ENCODE measurements at regions not wholly inside any gene's neighbourhood (a gene's known extent, or its start where the extent isn't known, plus 50 kb on each side); places are given as distances from the start of the nearest gene placed in this dataset.

- H3K9me3 ChIP-seq (ENCODE audit: low read depth, low read length) = no peaks in the 10 kb centered on the region
- H3K4me2 ChIP-seq (ENCODE audit: insufficient read depth, low read length) = no peak overlapping the region
- H3K27me3 ChIP-seq (ENCODE audit: insufficient read depth, low read length) = no peaks in the 10 kb centered on the region
- H3K36me3 ChIP-seq (ENCODE audit: insufficient read depth, low read length) = no peaks in the 10 kb centered on the region
- no peak overlapping the region for H3K4me3 ChIP-seq (ENCODE audit: insufficient read depth, low read length)
- no peaks in the 10 kb centered on the region for H3K4me1 ChIP-seq (ENCODE audit: insufficient read depth, low read length)
- H3K27ac ChIP-seq (ENCODE audit: low read depth, low read length) = no peak overlapping the region
- peak overlapping the region; percentile 90 for H2AFZ ChIP-seq (ENCODE audit: low read length)
- TF ChIP-seq, protein P1, sequence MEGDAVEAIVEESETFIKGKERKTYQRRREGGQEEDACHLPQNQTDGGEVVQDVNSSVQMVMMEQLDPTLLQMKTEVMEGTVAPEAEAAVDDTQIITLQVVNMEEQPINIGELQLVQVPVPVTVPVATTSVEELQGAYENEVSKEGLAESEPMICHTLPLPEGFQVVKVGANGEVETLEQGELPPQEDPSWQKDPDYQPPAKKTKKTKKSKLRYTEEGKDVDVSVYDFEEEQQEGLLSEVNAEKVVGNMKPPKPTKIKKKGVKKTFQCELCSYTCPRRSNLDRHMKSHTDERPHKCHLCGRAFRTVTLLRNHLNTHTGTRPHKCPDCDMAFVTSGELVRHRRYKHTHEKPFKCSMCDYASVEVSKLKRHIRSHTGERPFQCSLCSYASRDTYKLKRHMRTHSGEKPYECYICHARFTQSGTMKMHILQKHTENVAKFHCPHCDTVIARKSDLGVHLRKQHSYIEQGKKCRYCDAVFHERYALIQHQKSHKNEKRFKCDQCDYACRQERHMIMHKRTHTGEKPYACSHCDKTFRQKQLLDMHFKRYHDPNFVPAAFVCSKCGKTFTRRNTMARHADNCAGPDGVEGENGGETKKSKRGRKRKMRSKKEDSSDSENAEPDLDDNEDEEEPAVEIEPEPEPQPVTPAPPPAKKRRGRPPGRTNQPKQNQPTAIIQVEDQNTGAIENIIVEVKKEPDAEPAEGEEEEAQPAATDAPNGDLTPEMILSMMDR (IDR thresholded peaks at IDR 0.05; ENCODE audit: extremely low read depth, low read depth, low read length) = no peak
- no peak for DNase-seq (ENCODE audit: insufficient read length, low spot score, missing footprints)
- no peaks in the 10 kb centered on the region for H3K79me2 ChIP-seq (ENCODE audit: insufficient read depth, low read length)
- H4K20me1 ChIP-seq (ENCODE audit: insufficient read depth, low read length) = no peaks in the 10 kb centered on the region
These were observed 298.4 kb downstream of the MAFB start for GRCh38 chr20:40390654-40391053.

GRCh38 chr20:40370800-40371199 lies 318.2 kb downstream of the MAFB start:
- Histone ChIP-seq H3K79me2 (ENCODE audit: insufficient read depth, low read length) (no peaks in the 10 kb centered on the region), H3K4me2 (ENCODE audit: insufficient read depth, low read length) (no peak overlapping the region), H3K27me3 (ENCODE audit: insufficient read depth, low read length) (no peaks in the 10 kb centered on the region), H4K20me1 (ENCODE audit: insufficient read depth, low read length) (no peaks in the 10 kb centered on the region), H3K4me1 (ENCODE audit: insufficient read depth, low read length) (no peaks in the 10 kb centered on the region), H3K4me3 (ENCODE audit: insufficient read depth, low read length) (no peak overlapping the region), H2AFZ (ENCODE audit: low read length) (no peak overlapping the region), H3K36me3 (ENCODE audit: insufficient read depth, low read length) (no peaks in the 10 kb centered on the region), H3K9me3 (ENCODE audit: low read depth, low read length) (no peaks in the 10 kb centered on the region), H3K27ac (ENCODE audit: low read depth, low read length) (no peak overlapping the region)
- no peak for DNase-seq (ENCODE audit: insufficient read length, low spot score, missing footprints)
- TF ChIP-seq, protein P1 (IDR thresholded peaks at IDR 0.05; ENCODE audit: extremely low read depth, low read depth, low read length) = no peak

GRCh38 chr20:40368876-40369275 lies 320.2 kb downstream of the MAFB start:
- no peak overlapping the region for H3K4me3 ChIP-seq (ENCODE audit: insufficient read depth, low read length)
- no peaks in the 10 kb centered on the region for H3K36me3 ChIP-seq (ENCODE audit: insufficient read depth, low read length)
- H3K4me1 ChIP-seq (ENCODE audit: insufficient read depth, low read length) = no peaks in the 10 kb centered on the region
- no peak overlapping the region for H3K4me2 ChIP-seq (ENCODE audit: insufficient read depth, low read length)
- H3K27ac ChIP-seq (ENCODE audit: low read depth, low read length) = no peak overlapping the region
- H2AFZ ChIP-seq (ENCODE audit: low read length) = no peak overlapping the region
- DNase-seq (ENCODE audit: insufficient read length, low spot score, missing footprints) = no peak
- H4K20me1 ChIP-seq (ENCODE audit: insufficient read depth, low read length) = no peaks in the 10 kb centered on the region
- no peaks in the 10 kb centered on the region for H3K79me2 ChIP-seq (ENCODE audit: insufficient read depth, low read length)
- no peaks in the 10 kb centered on the region for H3K9me3 ChIP-seq (ENCODE audit: low read depth, low read length)
- TF ChIP-seq, protein P1 (IDR thresholded peaks at IDR 0.05; ENCODE audit: extremely low read depth, low read depth, low read length) = no peak
- no peaks in the 10 kb centered on the region for H3K27me3 ChIP-seq (ENCODE audit: insufficient read depth, low read length)

DNA sequence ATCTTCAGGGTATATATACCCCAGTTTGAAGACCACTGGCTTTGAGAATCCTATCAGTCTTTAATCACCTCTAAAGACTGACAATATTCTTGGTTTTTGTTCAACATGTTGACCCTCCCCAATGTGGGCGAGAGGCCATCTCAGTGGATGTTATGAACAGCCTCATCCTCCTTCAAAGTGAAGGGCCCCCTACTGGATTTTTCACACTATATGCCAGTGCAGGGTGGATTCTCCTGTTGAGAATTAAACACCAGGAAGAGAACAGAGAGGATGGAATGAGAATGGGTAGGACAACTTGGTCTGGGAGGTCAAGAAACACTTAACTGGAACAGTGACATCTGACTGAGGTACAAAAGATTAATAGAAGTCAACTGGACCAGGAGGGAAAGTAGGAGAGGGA lies 327.1 kb downstream of the MAFB start:
- H3K9me3 ChIP-seq (ENCODE audit: low read depth, low read length) = no peaks in the 10 kb centered on the region
- TF ChIP-seq, protein P1 (IDR thresholded peaks at IDR 0.05; ENCODE audit: extremely low read depth, low read depth, low read length) = no peak
- no peaks in the 10 kb centered on the region for H3K36me3 ChIP-seq (ENCODE audit: insufficient read depth, low read length)

More for the DNA sequence above, 327.1 kb downstream of the MAFB start:
- H3K27me3 ChIP-seq (ENCODE audit: insufficient read depth, low read length) = no peaks in the 10 kb centered on the region
- no peaks in the 10 kb centered on the region for H4K20me1 ChIP-seq (ENCODE audit: insufficient read depth, low read length)
- no peak overlapping the region for H3K4me3 ChIP-seq (ENCODE audit: insufficient read depth, low read length)
- no peak overlapping the region for H3K4me2 ChIP-seq (ENCODE audit: insufficient read depth, low read length)
- H3K79me2 ChIP-seq (ENCODE audit: insufficient read depth, low read length) = no peaks in the 10 kb centered on the region
- H3K4me1 ChIP-seq (ENCODE audit: insufficient read depth, low read length) = no peaks in the 10 kb centered on the region
- no peak overlapping the region for H3K27ac ChIP-seq (ENCODE audit: low read depth, low read length)
- DNase-seq (ENCODE audit: insufficient read length, low spot score, missing footprints) = peak; percentile 4
- no peak overlapping the region for H2AFZ ChIP-seq (ENCODE audit: low read length)
